Activated CD4-positive, alpha-beta T cell treated with anti-CD3 and anti-CD28 coated beads, Interleukin-2, amount 10 ng/mL, durations not matched to agents 24 days and 14 days (primary cell): ENCODE measurements at regions not wholly inside any gene's neighbourhood (a gene's known extent, or its start where the extent isn't known, plus 50 kb on each side); places are given as distances from the start of the nearest gene placed in this dataset.
"Not testable (repeated sequence)": the region's sequence is repeated elsewhere in the genome, so short reads cannot be mapped to it uniquely, and the experiment has no call there.

ENCODE experiments used
- DNase-seq: peaks from one replicate; pipeline ENCODE4 v3.0.0; 2022
- H3K27ac Mint-ChIP-seq: one replicate; pipeline ENCODE4 v1.8.0; 2022; ENCODE audit warnings: mild to moderate bottlenecking, mixed read lengths
- H3K27me3 Mint-ChIP-seq: one replicate; pipeline ENCODE4 v1.8.0; 2022; ENCODE audit warnings: mixed read lengths
- H3K36me3 Mint-ChIP-seq: one replicate; pipeline ENCODE4 v1.8.0; 2022; ENCODE audit warnings: low read depth, mild to moderate bottlenecking, mixed read lengths
- H3K4me1 Mint-ChIP-seq: one replicate; pipeline ENCODE4 v1.8.0; 2021; ENCODE audit warnings: mixed read lengths
- H3K4me3 Mint-ChIP-seq: one replicate; pipeline ENCODE4 v1.8.0; 2022; ENCODE audit warnings: mild to moderate bottlenecking, moderate library complexity, mixed read lengths
- H3K9me3 Mint-ChIP-seq: one replicate; pipeline ENCODE4 v1.8.0; 2021; ENCODE audit warnings: mixed read lengths
- intact Hi-C: fragments of 100-400 bp; cut with micrococcal nuclease; formaldehyde crosslinking; loops from one replicate; pipeline ENCODE4 v1.15.1; 2023

DNA sequence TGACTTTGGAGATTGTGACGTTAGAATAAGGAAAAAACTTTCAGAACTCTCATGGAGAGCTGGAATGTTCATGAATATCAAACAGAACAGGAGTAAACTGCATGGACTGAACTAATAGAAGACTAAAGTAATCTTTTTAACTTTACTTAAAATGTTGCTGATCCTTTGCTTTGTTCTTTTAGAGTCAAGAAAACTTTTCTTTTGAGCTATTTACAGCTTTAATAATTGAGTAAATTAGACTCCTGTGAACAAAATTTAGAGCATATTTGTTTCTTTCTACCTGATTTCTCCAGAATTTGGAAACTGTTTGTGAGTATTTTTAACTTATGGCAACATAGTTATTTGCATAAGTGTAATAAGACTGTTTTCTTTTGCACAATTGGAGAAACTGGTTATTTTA, 146.3 kb downstream of the CDCA7 start:
- H3K4me1 Mint-ChIP-seq = no peaks in the 10 kb centered on the region
- DNase-seq = no peak
- no peaks in the 10 kb centered on the region for H3K27me3 Mint-ChIP-seq
- H3K36me3 Mint-ChIP-seq = no peaks in the 10 kb centered on the region
- intact Hi-C loops = no loop called here
- H3K4me3 Mint-ChIP-seq = no peak overlapping the region
- H3K27ac Mint-ChIP-seq = no peak overlapping the region
- peaks cover 3% of the 10 kb centered on the region for H3K9me3 Mint-ChIP-seq

DNA sequence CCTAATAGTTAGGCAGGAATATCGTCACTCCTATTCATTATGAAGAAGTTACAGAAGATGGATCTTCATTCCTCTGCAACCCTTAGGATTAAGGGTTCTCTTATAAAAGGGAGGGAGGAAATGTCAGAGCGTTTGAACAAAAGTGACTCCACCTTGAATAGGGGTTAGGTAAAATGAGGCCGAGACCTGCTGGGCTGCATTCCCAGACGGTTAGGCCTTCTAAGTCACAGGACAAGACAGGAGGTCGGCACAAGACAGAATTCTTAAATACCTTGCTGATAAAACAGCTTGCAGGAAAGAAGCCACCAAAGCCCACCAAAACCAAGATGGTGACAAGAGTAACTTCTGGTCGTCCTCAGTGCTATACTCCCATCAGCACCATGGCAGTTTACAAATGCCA, 147.6 kb downstream of the CDCA7 start:
- H3K9me3 Mint-ChIP-seq = peaks cover 3% of the 10 kb centered on the region
- H3K4me3 Mint-ChIP-seq = no peak overlapping the region
- no peak overlapping the region for H3K27ac Mint-ChIP-seq
- H3K36me3 Mint-ChIP-seq = no peaks in the 10 kb centered on the region
- no peak for DNase-seq
- no peaks in the 10 kb centered on the region for H3K4me1 Mint-ChIP-seq
- peaks cover 2% of the 10 kb centered on the region for H3K27me3 Mint-ChIP-seq
- intact Hi-C loops = no loop called here

DNA sequence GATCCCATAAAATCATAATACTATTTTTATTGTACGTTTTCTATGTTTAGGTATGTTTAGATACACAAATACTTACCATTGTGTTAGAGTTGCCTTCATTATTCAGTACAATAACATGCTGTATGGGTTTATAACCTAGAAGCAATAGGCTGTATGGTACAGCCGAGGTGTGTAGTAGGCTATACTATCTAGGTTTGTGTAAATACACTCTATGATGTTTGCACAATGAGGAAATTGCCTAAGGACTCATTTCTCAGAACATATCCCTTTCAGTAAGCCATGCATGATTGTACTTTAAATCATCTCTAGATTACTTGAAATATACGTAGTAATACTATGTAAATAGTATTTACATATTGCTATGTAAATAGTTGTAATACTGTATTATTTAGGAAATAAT, 156.7 kb downstream of the CDCA7 start:
- Mint-ChIP-seq H3K9me3 (no peaks in the 10 kb centered on the region), H3K4me1 (no peaks in the 10 kb centered on the region), H3K27me3 (peaks cover 6% of the 10 kb centered on the region), H3K27ac (no peak overlapping the region), H3K4me3 (no peak overlapping the region), H3K36me3 (no peaks in the 10 kb centered on the region)
- DNase-seq = no peak
- intact Hi-C loops = no loop called here

DNA sequence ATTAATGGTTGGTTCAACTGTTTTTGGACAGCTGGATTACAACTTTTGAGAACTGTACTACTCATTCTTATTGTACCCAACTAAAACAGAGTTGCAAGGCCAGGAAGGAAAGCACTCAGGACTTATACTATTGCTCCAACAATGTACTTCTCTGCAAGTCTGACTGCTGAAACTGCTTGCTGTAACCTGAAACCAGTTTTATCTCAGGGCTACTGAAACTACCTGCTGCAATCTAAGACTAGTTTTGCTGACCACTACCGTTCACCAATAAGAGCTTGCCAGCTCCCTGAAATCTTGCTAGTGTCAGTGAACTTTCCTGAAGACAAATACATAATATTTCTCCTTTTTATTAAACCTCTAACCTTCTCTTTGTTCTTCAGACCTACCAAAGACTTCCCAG, 157.3 kb downstream of the CDCA7 start:
- no peak for DNase-seq
- H3K4me1 Mint-ChIP-seq = no peaks in the 10 kb centered on the region
- peaks cover 4% of the 10 kb centered on the region for H3K27me3 Mint-ChIP-seq
- H3K4me3 Mint-ChIP-seq = no peak overlapping the region
- no peaks in the 10 kb centered on the region for H3K36me3 Mint-ChIP-seq
- H3K9me3 Mint-ChIP-seq = peaks cover 2% of the 10 kb centered on the region
- no peak overlapping the region for H3K27ac Mint-ChIP-seq
- intact Hi-C loops = no loop called here

DNA sequence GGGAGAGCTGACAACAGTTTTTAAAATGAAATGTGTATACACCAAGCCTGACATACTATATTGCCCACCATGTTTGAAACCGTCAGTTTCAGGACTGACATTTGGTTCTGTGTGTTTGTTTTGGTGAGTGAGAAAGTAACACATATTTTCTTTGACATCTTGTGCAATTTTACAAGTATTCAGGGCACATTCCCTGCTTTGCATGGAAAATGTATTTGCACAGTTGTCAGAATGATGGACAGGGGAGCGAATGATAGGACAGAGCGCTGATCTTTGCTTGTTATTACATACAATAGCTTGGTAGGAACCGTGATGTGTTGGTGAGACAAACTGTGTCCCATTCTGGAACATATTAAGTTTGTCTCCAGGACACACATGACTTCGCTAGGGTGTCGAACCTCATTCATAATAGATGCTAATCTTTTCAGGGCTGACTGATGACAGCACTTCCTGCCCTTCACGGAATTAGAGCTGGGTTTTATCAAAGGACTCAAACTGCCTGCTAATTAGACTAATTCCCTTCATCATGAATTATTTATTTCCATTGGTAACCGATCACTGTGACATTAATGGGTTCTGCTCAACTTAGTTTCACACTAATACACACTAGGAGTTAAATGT, 158.5 kb downstream of the CDCA7 start:
- DNase-seq = no peak
- Mint-ChIP-seq H3K27me3 (peaks cover 5% of the 10 kb centered on the region), H3K9me3 (peaks cover 5% of the 10 kb centered on the region), H3K36me3 (no peaks in the 10 kb centered on the region), H3K4me3 (no peak overlapping the region), H3K27ac (no peak overlapping the region), H3K4me1 (no peaks in the 10 kb centered on the region)
- intact Hi-C loops = no loop called here

DNA sequence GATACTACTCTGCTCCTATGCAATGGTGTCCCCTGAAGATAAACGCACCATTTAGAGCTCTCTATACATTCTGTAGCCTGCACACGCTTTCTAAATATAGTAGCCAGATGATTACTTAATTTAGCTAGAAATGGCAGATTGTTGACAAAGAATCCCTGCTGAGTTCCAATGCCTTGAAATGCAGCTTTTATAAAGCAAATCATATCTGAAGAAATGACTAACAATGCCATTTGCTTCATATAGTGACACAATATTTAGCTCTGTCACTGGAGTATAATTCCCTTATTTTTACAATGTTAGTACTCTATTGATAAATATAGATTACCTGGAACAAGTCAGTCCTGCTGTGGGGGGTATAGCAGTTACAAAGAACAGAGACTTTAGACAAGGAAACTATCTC, 166.2 kb downstream of the CDCA7 start:
- intact Hi-C loops = no loop called here
- peaks cover 10% of the 10 kb centered on the region for H3K27me3 Mint-ChIP-seq
- H3K4me3 Mint-ChIP-seq = no peak overlapping the region
- no peak for DNase-seq
- no peaks in the 10 kb centered on the region for H3K4me1 Mint-ChIP-seq
- H3K36me3 Mint-ChIP-seq = no peaks in the 10 kb centered on the region
- no peak overlapping the region for H3K27ac Mint-ChIP-seq
- peaks cover 8% of the 10 kb centered on the region for H3K9me3 Mint-ChIP-seq

GRCh38 chr2:173521450-173522192, 166.9 kb downstream of the CDCA7 start:
- Mint-ChIP-seq H3K36me3 (no peaks in the 10 kb centered on the region), H3K4me1 (no peaks in the 10 kb centered on the region), H3K9me3 (peaks cover 8% of the 10 kb centered on the region), H3K27me3 (peaks cover 11% of the 10 kb centered on the region), H3K4me3 (no peak overlapping the region), H3K27ac (no peak overlapping the region)
- DNase-seq = no peak
- intact Hi-C loops = no loop called here

GRCh38 chr2:173523497-173523896, 168.8 kb downstream of the CDCA7 start:
- DNase-seq = no peak
- intact Hi-C loops = no loop called here
- Mint-ChIP-seq H3K4me3 (no peak overlapping the region), H3K27me3 (peaks cover 9% of the 10 kb centered on the region), H3K4me1 (no peaks in the 10 kb centered on the region), H3K27ac (no peak overlapping the region), H3K9me3 (peaks cover 3% of the 10 kb centered on the region), H3K36me3 (no peaks in the 10 kb centered on the region)

GRCh38 chr2:173524256-173524955, 169.7 kb downstream of the CDCA7 start:
- Mint-ChIP-seq H3K4me3 (no peak overlapping the region), H3K27ac (no peak overlapping the region), H3K9me3 (no peaks in the 10 kb centered on the region), H3K4me1 (no peaks in the 10 kb centered on the region), H3K27me3 (peaks cover 7% of the 10 kb centered on the region), H3K36me3 (no peaks in the 10 kb centered on the region)
- intact Hi-C loops = no loop called here
- DNase-seq = no peak

- H3K4me3 Mint-ChIP-seq, H3K4me1 Mint-ChIP-seq, H3K9me3 Mint-ChIP-seq, intact Hi-C loops, H3K27ac Mint-ChIP-seq, H3K36me3 Mint-ChIP-seq, DNase-seq, H3K27me3 Mint-ChIP-seq: not testable (repeated sequence)
These were observed 178.3 kb downstream of the CDCA7 start for GRCh38 chr2:173532732-173533531.

DNA sequence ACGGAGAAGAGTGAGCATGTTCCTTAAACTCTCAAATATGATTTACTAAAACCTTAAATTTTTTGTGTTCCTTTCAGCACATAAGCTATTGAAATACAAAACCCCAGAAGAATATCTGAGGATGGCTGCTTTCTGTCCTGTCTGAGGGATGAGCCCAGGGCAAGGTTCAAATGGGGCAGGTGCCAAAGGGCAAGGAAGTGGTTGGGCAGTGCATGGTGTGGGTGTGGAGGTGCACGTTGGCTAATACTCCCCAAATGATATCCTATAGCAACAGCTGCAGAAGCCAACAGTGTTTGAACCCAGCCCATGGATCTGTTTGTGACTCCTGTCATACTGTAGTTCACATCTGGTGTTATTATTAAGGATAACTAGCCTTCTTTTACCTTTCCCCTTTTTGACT, 183.0 kb downstream of the CDCA7 start:
- H3K4me1 Mint-ChIP-seq = no peaks in the 10 kb centered on the region
- H3K4me3 Mint-ChIP-seq = no peak overlapping the region
- H3K27me3 Mint-ChIP-seq = peaks cover 10% of the 10 kb centered on the region
- no peak for DNase-seq
- H3K9me3 Mint-ChIP-seq = peaks cover 4% of the 10 kb centered on the region
- no peak overlapping the region for H3K27ac Mint-ChIP-seq
- no peaks in the 10 kb centered on the region for H3K36me3 Mint-ChIP-seq
- intact Hi-C loops = no loop called here

GRCh38 chr2:173539615-173540014, 184.9 kb downstream of the CDCA7 start:
- Mint-ChIP-seq H3K4me3 (no peak overlapping the region), H3K9me3 (no peaks in the 10 kb centered on the region), H3K4me1 (no peaks in the 10 kb centered on the region), H3K27ac (no peak overlapping the region), H3K36me3 (no peaks in the 10 kb centered on the region), H3K27me3 (peaks cover 12% of the 10 kb centered on the region)
- no peak for DNase-seq
- intact Hi-C loops = no loop called here

GRCh38 chr2:173544641-173545363, 190.1 kb downstream of the CDCA7 start:
- no peak for DNase-seq
- peaks cover 13% of the 10 kb centered on the region for H3K27me3 Mint-ChIP-seq
- H3K4me3 Mint-ChIP-seq = no peak overlapping the region
- H3K4me1 Mint-ChIP-seq = peaks cover 5% of the 10 kb centered on the region
- H3K36me3 Mint-ChIP-seq = no peaks in the 10 kb centered on the region
- H3K27ac Mint-ChIP-seq = no peak overlapping the region
- no peaks in the 10 kb centered on the region for H3K9me3 Mint-ChIP-seq
- intact Hi-C loops = no loop called here
